Hepatocyte (in vitro differentiated cells): ENCODE measurements at regions not wholly inside any gene's neighbourhood (a gene's known extent, or its start where the extent isn't known, plus 50 kb on each side); places are given as distances from the start of the nearest gene placed in this dataset.

Experiments used
- DNase-seq: peaks from one replicate; pipeline ENCODE4 v3.0.0-alpha.2; 2016; ENCODE audit warnings: low spot score
- H2AFZ ChIP-seq: fragments of 200-600 bp; sonication (generic); 2 replicates; pipeline ENCODE4 v1.6.0; 2016; ENCODE audit warnings: antibody characterized with exemption, mild to moderate bottlenecking
- H3K27ac ChIP-seq: fragments of 200-600 bp; sonication (generic); 2 replicates; pipeline ENCODE4 v1.5.1; 2016; ENCODE audit warnings: mild to moderate bottlenecking
- H3K27me3 ChIP-seq: fragments of 200-600 bp; sonication (generic); 2 replicates; pipeline ENCODE4 v1.6.1; 2016
- H3K36me3 ChIP-seq: fragments of 200-600 bp; sonication (generic); replicated peaks from 2 replicates; pipeline ENCODE4 v1.5.1; 2016; ENCODE audit warnings: low read depth; ENCODE audit not compliant: insufficient read depth
- H3K4me1 ChIP-seq: fragments of 200-600 bp; sonication (generic); 2 replicates; pipeline ENCODE4 v1.5.1; 2016; ENCODE audit warnings: mild to moderate bottlenecking, moderate library complexity; ENCODE audit not compliant: insufficient read depth
- H3K4me2 ChIP-seq: fragments of 200-600 bp; sonication (generic); 2 replicates; pipeline ENCODE4 v1.6.0; 2016
- H3K4me3 ChIP-seq: fragments of 200-600 bp; sonication (generic); 2 replicates; pipeline ENCODE4 v1.5.1; 2016; ENCODE audit warnings: mild to moderate bottlenecking
- H3K79me2 ChIP-seq: fragments of 200-600 bp; sonication (generic); 2 replicates; pipeline ENCODE4 v1.6.0; 2017; ENCODE audit warnings: mild to moderate bottlenecking
- H3K9me2 ChIP-seq: fragments of 200-600 bp; sonication (generic); replicated peaks from 2 replicates; pipeline ENCODE4 v1.6.0; 2017; ENCODE audit warnings: mild to moderate bottlenecking; ENCODE audit not compliant: insufficient read depth
- H3K9me3 ChIP-seq: fragments of 200-600 bp; sonication (generic); 2 replicates; pipeline ENCODE4 v1.5.1; 2016; ENCODE audit warnings: low read depth, mild to moderate bottlenecking
- H4K20me1 ChIP-seq: fragments of 200-600 bp; sonication (generic); 2 replicates; pipeline ENCODE4 v1.6.0; 2016; ENCODE audit warnings: mild to moderate bottlenecking; ENCODE audit not compliant: insufficient read depth, poor library complexity, severe bottlenecking
- EZH2 ChIP-seq: fragments of 200-600 bp; sonication (generic); IDR thresholded peaks from 2 replicates; pipeline ENCODE4 v1.6.1; 2016; ENCODE audit warnings: antibody characterized with exemption, mild to moderate bottlenecking, borderline replicate concordance
- EZH2phosphoT487 ChIP-seq: fragments of 200-600 bp; sonication (generic); IDR thresholded peaks from one replicate; pipeline ENCODE4 v1.6.1; 2018; ENCODE audit warnings: antibody characterized with exemption, mild to moderate bottlenecking, low read depth, moderate library complexity; ENCODE audit not compliant: unreplicated experiment, severe bottlenecking
- WGBS: methylation state at CpG from one replicate; pipeline ENCODE4 v1.1.6; 2016; ENCODE audit warnings: low lambda C conversion rate; ENCODE audit errors: missing lambda C conversion rate; 5-methylcytosine and 5-hydroxymethylcytosine counted together
- TF ChIP-seq, protein P1 (sequence below): fragments of 200-600 bp; sonication (generic); IDR thresholded peaks from 2 replicates; pipeline ENCODE4 v1.5.1; 2016; ENCODE audit warnings: antibody characterized with exemption, mild to moderate bottlenecking; ENCODE audit not compliant: poor library complexity

DNA sequence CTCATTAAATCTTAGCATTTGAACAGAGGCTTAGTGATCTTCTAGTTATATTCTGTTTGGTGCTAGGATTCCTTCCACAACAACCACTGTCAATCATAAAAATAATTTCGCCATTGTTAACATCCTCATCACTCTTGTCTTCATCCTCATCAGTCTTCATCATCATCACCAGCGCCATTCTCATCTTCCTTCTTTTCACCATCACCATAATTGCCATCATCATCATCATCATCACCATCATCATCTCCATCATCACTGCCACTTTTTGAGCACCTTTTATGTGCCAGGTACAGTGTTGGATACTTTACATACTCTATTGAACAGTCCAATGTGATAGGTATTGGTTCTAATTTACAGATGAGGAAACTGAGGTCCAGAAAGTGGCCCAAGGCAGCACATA is 245.7 kb downstream of the PTPRU start:
- Histone ChIP-seq H3K4me1 (no peaks in the 10 kb centered on the region), H3K4me2 (no peak overlapping the region), H2AFZ (no peak overlapping the region), H3K4me3 (no peak overlapping the region), H3K36me3 (no peaks in the 10 kb centered on the region), H3K9me2 (no peaks in the 10 kb centered on the region), H3K27ac (no peak overlapping the region), H3K27me3 (peaks cover 29% of the 10 kb centered on the region), H3K9me3 (no peaks in the 10 kb centered on the region), H3K79me2 (no peaks in the 10 kb centered on the region), H4K20me1 (no peaks in the 10 kb centered on the region)
- DNase-seq, result no peak
- 81% methylated on average over 2 of the region's 2 CpGs for WGBS
- TF ChIP-seq, protein P1, sequence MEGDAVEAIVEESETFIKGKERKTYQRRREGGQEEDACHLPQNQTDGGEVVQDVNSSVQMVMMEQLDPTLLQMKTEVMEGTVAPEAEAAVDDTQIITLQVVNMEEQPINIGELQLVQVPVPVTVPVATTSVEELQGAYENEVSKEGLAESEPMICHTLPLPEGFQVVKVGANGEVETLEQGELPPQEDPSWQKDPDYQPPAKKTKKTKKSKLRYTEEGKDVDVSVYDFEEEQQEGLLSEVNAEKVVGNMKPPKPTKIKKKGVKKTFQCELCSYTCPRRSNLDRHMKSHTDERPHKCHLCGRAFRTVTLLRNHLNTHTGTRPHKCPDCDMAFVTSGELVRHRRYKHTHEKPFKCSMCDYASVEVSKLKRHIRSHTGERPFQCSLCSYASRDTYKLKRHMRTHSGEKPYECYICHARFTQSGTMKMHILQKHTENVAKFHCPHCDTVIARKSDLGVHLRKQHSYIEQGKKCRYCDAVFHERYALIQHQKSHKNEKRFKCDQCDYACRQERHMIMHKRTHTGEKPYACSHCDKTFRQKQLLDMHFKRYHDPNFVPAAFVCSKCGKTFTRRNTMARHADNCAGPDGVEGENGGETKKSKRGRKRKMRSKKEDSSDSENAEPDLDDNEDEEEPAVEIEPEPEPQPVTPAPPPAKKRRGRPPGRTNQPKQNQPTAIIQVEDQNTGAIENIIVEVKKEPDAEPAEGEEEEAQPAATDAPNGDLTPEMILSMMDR, result no peak
- TF ChIP-seq EZH2phosphoT487 (no peak), EZH2 (no peak)

DNA sequence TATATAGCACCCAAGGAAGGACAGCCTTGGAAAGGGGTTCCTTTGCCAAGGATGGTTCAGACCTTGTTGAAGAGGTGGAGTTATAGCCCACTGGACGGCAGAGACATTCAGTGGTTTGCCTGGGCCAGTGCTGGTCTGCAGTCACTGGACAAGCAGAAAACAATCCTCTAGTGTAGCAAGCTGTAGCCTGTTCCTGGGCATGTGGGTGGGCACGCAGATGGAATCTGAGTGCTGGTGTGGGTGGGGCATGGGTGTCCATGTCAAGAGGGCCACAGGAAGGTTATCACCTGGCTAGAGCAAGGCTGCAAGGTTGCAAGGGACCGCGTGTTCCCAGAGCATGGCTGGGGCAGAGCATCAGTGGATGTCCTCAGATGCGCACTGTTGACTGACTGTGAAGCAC is 244.7 kb downstream of the PTPRU start:
- H3K9me3 ChIP-seq, result no peaks in the 10 kb centered on the region
- whole genome bisulfite sequencing, result 85% methylated on average over 5 of the region's 5 CpGs
- TF ChIP-seq EZH2 (no peak), EZH2phosphoT487 (no peak)
- TF ChIP-seq, protein P1, result no peak
- no peaks in the 10 kb centered on the region for H3K4me1 ChIP-seq
- H4K20me1 ChIP-seq, result no peaks in the 10 kb centered on the region
- no peak overlapping the region for H3K4me3 ChIP-seq
- no peak overlapping the region for H3K4me2 ChIP-seq
- H2AFZ ChIP-seq, result no peak overlapping the region
- no peaks in the 10 kb centered on the region for H3K9me2 ChIP-seq
- H3K27ac ChIP-seq, result no peak overlapping the region
- no peak for DNase-seq
- peaks cover 29% of the 10 kb centered on the region for H3K27me3 ChIP-seq
- no peaks in the 10 kb centered on the region for H3K36me3 ChIP-seq
- no peaks in the 10 kb centered on the region for H3K79me2 ChIP-seq

DNA sequence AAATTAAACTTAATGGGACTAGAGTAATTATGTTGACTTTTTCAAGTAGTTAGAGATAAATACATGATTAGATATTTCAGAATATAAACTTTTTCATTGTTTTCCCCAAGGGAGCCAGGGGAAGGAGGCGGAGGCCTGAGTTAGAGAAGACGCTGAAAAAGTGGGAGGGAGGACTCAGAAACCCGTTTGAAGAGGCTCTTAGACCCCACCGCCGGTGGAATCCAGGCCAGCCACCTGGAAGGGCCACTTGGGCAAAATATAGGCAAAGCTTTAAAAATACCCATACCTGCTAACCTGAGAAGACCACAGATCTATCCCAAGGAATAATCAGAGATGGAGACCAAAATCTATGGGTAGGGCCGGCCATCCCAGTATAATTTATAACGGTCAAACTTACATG is 242.6 kb downstream of the PTPRU start:
- no peak for DNase-seq
- Histone ChIP-seq H4K20me1 (no peaks in the 10 kb centered on the region), H3K9me3 (no peaks in the 10 kb centered on the region), H2AFZ (no peak overlapping the region), H3K36me3 (no peaks in the 10 kb centered on the region), H3K79me2 (no peaks in the 10 kb centered on the region), H3K4me1 (peaks cover 10% of the 10 kb centered on the region), H3K4me2 (peak overlapping the region; percentile 49), H3K27me3 (peaks cover 29% of the 10 kb centered on the region), H3K4me3 (no peak overlapping the region), H3K27ac (no peak overlapping the region), H3K9me2 (no peaks in the 10 kb centered on the region)
- WGBS, result 43% methylated on average over 7 of the region's 7 CpGs
- peak; percentile 25 for TF ChIP-seq EZH2
- TF ChIP-seq, protein P1, result no peak
- no peak for TF ChIP-seq EZH2phosphoT487

DNA sequence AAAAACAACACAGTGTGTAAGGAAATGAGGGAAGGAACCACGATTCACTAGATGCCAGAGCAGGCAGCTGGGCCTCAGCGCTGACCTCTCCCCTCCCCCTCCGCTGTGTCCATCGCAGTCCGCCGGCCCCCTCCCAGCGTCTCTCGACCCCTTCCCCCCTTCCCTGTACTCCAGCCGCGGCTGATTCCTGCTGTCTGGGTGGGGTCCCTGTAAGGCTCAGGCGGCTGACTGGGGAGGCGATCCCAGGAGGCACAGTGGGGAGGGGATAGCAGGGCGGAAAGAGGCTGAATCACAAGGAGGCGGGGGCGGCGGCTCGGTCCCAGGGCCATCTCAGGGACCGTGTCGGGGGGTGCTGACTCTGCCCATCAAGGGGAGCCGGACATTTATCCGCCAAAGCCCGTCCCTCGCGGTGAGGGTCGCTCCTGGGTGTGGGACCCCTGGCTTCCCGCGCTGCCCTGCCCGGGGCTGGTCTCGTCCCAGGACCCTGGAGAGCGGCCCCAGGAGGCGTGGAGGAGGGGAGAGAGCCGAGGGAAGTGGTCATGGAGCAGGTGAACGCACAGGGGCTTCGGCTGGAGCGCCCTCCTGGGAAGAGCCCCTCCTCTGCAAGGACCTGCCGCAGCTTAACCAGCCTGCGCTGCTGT is 241.9 kb downstream of the PTPRU start:
- Histone ChIP-seq H3K9me3 (no peaks in the 10 kb centered on the region), H3K4me2 (peak overlapping the region; percentile 49), H3K27ac (no peak overlapping the region), H3K4me3 (no peak overlapping the region), H3K79me2 (no peaks in the 10 kb centered on the region), H3K9me2 (no peaks in the 10 kb centered on the region), H3K36me3 (no peaks in the 10 kb centered on the region), H2AFZ (no peak overlapping the region), H4K20me1 (no peaks in the 10 kb centered on the region), H3K4me1 (peaks cover 16% of the 10 kb centered on the region), H3K27me3 (peaks cover 29% of the 10 kb centered on the region)
- no peak for DNase-seq
- TF ChIP-seq EZH2, result no peak
- no peak for TF ChIP-seq EZH2phosphoT487
- TF ChIP-seq, protein P1, result no peak
- 3% methylated on average over 21 of the region's 37 CpGs for WGBS
